BE2C (cell line): ENCODE measurements at regions not wholly inside any gene's neighbourhood (a gene's known extent, or its start where the extent isn't known, plus 50 kb on each side); places are given as distances from the start of the nearest gene placed in this dataset.
"Not testable (repeated sequence)": the region's sequence is repeated elsewhere in the genome, so short reads cannot be mapped to it uniquely, and the experiment has no call there.

Experiments
- DNase-seq: peaks from one replicate; pipeline ENCODE4 v3.0.0-alpha.2; 2020
- H3K27me3 ChIP-seq: fragments of 250-450 bp; sonication (Bioruptor Pico); 2 replicates; pipeline ENCODE4 v1.5.1; 2020; ENCODE audit warnings: mild to moderate bottlenecking
- H3K36me3 ChIP-seq: fragments of 250-450 bp; sonication (Bioruptor Pico); 2 replicates; pipeline ENCODE4 v1.5.1; 2020; ENCODE audit warnings: mild to moderate bottlenecking
- H3K4me1 ChIP-seq: fragments of 250-450 bp; sonication (Bioruptor Pico); 2 replicates; pipeline ENCODE4 v1.5.1; 2020
- H3K4me3 ChIP-seq: 2 replicates; pipeline ENCODE4 v1.5.1; 2011; ENCODE audit warnings: low read depth, low read length
- H3K9me3 ChIP-seq: fragments of 250-450 bp; sonication (Bioruptor Pico); 2 replicates; pipeline ENCODE4 v1.5.1; 2020

DNA sequence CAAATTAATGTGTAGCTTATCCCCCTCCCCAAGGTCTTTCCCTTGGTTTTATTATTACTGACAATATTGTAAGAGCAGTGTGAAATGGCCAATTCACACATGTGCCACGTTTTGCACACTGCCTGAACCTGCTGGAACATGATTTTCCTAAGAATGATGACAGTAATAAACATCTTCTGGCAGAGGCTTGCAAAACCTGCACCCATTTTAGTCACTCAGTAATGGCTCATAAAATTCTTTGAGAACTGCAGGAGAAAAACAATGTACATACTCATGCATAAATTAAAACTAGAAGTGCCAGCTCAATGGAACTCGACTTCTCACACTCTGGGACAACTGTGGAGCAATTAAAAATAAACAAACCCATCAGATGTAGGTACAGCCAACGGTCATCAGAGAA, 96.8 kb upstream of the POMZP3 start:
- DNase-seq, H3K36me3 ChIP-seq, H3K27me3 ChIP-seq, H3K4me3 ChIP-seq, H3K4me1 ChIP-seq, H3K9me3 ChIP-seq: not testable (repeated sequence)

DNA sequence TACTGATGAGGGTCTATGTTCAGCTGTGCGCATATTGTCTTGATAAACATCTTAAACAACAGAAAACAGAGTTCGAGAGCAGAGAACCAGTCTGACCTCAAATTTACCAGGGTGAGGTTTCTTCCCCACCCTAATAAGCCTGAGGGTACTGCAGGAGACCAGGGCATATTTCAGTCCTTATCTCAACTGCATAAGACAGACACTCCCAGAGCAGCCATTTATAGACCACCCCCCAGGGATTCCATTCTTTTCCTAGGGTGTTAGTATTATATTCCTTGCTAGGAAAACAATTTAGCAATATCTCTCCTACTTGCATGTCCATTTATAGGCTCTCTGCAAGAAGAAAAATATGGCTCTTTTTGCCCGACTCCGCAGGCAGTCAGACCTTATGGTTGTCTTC, 89.5 kb upstream of the POMZP3 start:
- H3K27me3 ChIP-seq, H3K4me1 ChIP-seq, DNase-seq, H3K36me3 ChIP-seq, H3K9me3 ChIP-seq, H3K4me3 ChIP-seq: not testable (repeated sequence)

DNA sequence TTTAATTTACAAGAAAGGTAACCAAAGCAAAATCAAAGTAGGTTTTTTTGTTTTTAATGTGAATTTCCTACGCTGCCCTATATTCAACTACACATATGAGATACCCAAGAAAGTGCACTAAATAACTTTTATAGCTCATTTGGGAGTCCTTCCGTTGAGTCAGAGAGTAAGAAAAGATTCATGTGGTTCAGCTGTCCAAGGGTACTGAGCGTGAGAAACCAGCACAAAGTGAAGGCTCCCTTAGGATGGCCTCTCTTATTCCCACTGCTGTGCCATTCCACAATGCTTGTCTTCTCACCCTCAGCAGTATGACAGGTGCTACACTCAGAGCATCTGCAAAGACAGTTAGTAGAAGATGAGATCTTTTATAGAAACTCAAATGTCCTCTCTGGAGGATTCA, 85.8 kb upstream of the POMZP3 start:
- not testable (repeated sequence) for H3K4me1 ChIP-seq

DNA sequence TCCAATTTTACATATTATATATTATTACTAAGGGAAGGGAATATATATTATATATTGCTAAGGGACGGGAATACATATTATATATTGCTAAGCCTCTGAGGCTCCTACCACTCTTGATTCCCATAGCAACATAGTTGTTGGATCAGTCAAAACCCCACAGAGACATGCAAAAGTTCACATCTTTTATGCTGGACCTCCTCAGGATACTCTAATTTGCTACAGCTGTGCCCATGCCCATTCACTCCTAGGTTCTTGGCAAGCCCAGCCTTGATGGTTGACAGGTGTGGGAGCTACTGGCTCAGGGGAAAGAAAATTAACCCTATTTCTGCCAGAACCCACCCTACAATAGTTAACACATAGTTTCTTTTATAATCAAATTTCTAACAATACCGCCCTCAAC, 84.6 kb upstream of the POMZP3 start:
- H3K9me3 ChIP-seq, H3K36me3 ChIP-seq, DNase-seq, H3K4me1 ChIP-seq, H3K27me3 ChIP-seq, H3K4me3 ChIP-seq: not testable (repeated sequence)

More for the DNA sequence above, 85.8 kb upstream of the POMZP3 start:
- not testable (repeated sequence) for H3K27me3 ChIP-seq, H3K9me3 ChIP-seq, DNase-seq, H3K4me3 ChIP-seq, H3K36me3 ChIP-seq

DNA sequence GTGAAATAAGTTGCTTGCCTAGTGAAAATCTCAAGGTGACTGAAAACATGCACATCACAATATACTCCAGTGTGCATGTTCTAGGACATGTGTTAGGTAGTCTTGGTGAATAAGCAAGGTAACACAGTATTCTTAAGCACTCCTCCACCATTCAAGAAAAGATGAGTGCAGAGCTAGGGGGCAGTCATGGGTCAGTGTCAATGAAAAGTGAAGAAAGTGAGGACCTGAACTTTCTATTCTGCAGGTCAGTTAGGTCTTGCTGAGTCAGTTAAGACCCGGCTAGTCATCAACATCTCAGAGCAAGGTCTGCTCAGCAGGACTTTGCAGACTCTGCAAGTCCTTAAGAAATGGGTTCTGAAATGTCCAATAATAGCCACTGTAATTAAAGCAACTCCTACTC, 82.6 kb upstream of the POMZP3 start:
- DNase-seq, H3K4me3 ChIP-seq, H3K36me3 ChIP-seq, H3K4me1 ChIP-seq, H3K27me3 ChIP-seq, H3K9me3 ChIP-seq: not testable (repeated sequence)

DNA sequence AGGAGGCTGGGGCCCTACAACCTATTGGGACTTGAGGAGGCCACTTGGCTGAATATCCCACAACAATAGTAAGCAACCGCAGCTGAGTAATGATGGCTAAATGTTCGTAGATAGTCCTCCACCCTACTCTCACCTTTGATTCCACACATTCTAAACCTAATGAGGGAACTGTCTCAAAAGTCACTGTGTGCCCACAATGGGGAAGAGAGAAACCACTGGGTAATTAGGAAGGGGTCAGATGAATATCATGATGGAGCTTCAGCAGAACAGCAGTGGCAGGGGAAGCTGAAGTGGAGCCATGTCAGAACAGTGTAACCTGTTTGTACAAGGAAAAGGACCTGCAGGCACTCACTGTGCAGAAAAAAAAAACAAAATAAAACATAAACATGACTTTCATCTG, 81.4 kb upstream of the POMZP3 start:
- H3K36me3 ChIP-seq, H3K4me3 ChIP-seq, H3K9me3 ChIP-seq, H3K27me3 ChIP-seq, DNase-seq, H3K4me1 ChIP-seq: not testable (repeated sequence)

DNA sequence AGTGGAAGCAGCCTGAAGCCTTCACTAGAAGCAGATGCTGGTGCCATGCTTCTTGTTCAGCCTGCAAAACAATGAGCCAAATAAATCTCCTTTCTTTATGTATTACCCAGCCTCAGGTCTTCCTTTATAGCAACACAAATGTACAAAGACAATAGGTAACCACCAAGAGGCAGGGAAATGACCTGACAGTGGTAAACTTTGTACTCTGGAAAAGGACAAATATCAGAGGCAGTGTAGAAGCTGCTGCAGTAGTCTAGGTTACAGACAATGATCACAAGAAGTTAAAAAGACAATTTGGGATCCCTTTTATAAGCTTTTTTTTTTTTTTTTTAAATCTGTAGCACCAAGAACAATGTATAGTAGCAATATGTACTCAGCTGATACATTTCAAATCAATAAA, 76.7 kb upstream of the POMZP3 start:
- H3K36me3 ChIP-seq, H3K27me3 ChIP-seq, H3K9me3 ChIP-seq, H3K4me3 ChIP-seq, H3K4me1 ChIP-seq, DNase-seq: not testable (repeated sequence)

DNA sequence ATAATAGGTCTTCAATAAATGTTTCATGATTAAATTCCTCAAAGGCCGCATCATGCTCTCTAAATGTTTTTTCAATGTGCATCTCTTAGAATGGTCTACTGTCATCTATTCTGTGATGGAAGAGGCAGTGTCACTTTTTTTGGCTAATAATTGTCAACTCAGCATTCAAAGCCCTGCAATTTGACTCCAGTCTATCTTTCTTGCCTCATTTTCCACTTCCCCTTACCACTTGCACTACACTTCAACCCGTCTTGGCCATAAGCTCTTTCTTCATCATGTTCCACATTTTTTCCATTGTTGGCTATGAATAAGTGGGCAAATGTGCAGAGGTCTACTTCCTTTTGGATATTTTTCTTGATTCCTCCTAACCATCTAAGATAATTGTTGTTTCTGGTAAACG, 59.2 kb upstream of the POMZP3 start:
- not testable (repeated sequence) for DNase-seq, H3K9me3 ChIP-seq, H3K4me3 ChIP-seq, H3K27me3 ChIP-seq, H3K36me3 ChIP-seq, H3K4me1 ChIP-seq

DNA sequence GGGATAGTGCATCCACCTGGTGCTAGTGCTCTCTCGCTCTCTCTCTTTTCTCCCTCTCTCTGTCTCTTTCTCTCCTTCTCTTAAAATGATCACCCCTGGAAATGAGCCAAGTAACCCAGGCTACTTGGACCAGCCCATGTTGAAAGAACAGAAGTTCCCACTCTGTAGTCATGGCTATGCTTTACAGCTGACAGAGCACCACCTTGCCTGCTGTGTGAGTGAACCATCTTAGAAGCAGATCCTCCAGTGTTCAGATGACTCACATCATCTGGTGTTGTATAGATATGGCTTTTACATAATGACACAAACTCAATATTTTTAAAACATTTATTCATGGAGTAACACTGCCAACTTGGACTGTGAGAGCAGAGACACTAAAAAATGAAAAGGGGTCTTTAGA, 57.7 kb upstream of the POMZP3 start:
- not testable (repeated sequence) for H3K4me1 ChIP-seq, H3K4me3 ChIP-seq, H3K27me3 ChIP-seq, H3K9me3 ChIP-seq, H3K36me3 ChIP-seq, DNase-seq

DNA sequence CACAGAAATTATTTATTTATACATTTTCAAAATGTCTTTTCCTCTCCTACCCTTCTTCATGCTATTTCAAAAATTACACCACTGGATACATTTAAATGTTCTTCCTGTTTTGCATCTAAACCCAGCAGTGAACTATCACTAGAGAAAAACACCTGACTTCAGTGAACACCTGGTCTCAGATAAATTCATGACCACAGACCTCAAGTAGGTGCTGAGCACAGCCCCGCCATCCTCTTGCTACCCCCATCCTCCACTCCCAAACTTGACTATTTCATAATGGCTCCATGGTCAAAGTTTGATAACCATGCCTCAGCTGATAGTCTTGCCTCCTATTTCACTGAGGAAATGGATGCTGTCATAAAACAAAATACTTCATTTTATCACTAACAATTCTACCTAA, 56.6 kb upstream of the POMZP3 start:
- not testable (repeated sequence) for H3K36me3 ChIP-seq, H3K27me3 ChIP-seq, H3K4me3 ChIP-seq, H3K9me3 ChIP-seq, DNase-seq, H3K4me1 ChIP-seq

DNA sequence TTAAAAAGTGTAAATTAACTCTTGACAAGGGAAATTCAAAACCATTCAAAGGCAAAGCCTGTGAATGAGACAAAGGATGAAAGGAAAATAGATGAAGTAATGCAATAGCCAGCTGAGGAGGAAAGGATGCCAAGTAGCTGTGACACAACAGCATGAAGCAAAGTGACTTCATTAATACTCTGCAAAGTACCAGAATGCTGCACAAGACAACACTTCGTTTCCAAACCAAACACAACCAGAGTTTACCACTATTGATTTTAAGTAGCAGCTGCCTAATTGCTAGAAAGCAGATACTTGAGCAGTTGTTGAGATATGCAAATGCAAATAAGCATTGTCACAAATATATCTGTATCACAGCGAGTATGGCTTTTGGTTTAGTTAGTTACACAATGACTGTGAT, 54.7 kb upstream of the POMZP3 start:
- H3K9me3 ChIP-seq, H3K27me3 ChIP-seq, H3K4me1 ChIP-seq, DNase-seq, H3K36me3 ChIP-seq, H3K4me3 ChIP-seq: not testable (repeated sequence)

DNA sequence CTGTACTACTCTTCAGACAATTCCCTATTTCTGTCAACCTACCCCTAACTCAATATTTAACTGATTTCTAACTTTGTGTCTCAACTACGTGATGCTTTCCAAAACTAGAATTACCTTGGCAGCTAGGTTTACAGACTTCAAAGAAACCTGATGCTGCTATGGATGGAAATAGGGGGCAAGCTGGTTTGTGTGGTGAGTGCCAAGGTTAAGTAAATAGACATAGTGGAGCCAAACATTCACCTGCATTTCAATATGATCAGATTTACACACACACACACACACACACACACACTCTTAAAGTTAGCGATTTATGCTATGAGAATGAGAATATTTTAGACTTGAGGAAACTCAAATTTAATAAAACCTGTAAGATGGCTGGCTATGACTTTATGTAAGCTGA, 52.1 kb upstream of the POMZP3 start:
- H3K36me3 ChIP-seq, DNase-seq, H3K9me3 ChIP-seq, H3K4me1 ChIP-seq, H3K4me3 ChIP-seq, H3K27me3 ChIP-seq: not testable (repeated sequence)

DNA sequence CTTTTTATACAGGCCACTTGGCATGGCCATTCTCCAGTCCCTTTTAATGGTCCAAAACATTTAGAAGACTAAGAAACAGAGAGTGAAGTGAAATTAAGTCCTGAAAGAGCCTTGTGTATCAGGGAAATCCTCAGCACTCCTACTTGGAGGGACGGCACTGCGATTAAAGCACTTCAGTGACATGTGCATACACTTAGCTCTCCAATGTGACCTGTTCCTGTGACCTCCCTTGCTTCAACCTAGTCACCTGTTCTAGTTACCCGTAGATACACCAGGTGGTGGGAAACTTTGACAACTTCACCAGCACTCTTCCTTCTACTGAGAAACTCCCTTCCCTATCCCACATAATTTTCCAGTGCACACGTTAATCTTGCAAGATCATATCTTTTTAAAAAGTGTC, 51.4 kb upstream of the POMZP3 start:
- not testable (repeated sequence) for H3K9me3 ChIP-seq, DNase-seq

DNA sequence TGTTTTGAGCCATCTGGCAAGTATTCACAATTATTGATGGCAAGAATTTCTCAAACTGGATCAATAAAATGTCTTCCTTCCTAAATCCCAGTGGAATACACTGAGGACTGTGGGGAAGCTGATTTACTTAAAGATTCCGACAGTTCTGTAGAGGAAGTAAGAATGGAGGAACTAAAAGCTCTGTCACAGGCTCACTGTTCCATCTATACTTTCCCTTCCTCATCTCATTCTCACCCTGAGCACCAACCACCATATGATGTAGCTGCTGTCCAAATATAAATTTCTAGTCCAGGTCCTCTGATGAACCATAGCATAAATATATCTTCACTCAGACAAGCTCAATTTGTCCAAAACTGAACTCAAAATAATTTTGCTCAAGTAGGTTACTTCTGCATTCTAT, 49.8 kb upstream of the POMZP3 start:
- H3K4me1 ChIP-seq, H3K9me3 ChIP-seq, H3K36me3 ChIP-seq, DNase-seq, H3K27me3 ChIP-seq, H3K4me3 ChIP-seq: not testable (repeated sequence)

More for the DNA sequence above, 51.4 kb upstream of the POMZP3 start:
- H3K36me3 ChIP-seq, H3K4me3 ChIP-seq, H3K4me1 ChIP-seq, H3K27me3 ChIP-seq: not testable (repeated sequence)
